Endothelial cell of umbilical vein (primary cell): ENCODE measurements at regions not wholly inside any gene's neighbourhood (a gene's known extent, or its start where the extent isn't known, plus 50 kb on each side); places are given as distances from the start of the nearest gene placed in this dataset.
"Not testable (repeated sequence)": the region's sequence is repeated elsewhere in the genome, so short reads cannot be mapped to it uniquely, and the experiment has no call there.

Experiments
- POLR2A ChIP-seq: IDR thresholded peaks from 2 replicates; pipeline ENCODE4 v1.6.1; 2012; ENCODE audit warnings: low read depth, mild to moderate bottlenecking, control low read depth, low read length
- POLR2AphosphoS5 ChIP-seq: IDR thresholded peaks from 2 replicates; pipeline ENCODE4 v1.6.1; 2012; ENCODE audit warnings: low read depth, mild to moderate bottlenecking, control low read depth, low read length, moderate library complexity; ENCODE audit not compliant: insufficient read depth
- TF ChIP-seq, protein P1 (sequence below), 2 donors: IDR thresholded peaks; 1 replicate in 1 of 2; 2 replicates in 1 of 2; pipeline ENCODE4 v1.5.1; 2011; ENCODE audit warnings: low read length in 2 of 2, mild to moderate bottlenecking in 2 of 2, moderate library complexity in 2 of 2, control low read depth in 1 of 2, inconsistent platforms in 1 of 2, low read depth in 1 of 2; ENCODE audit not compliant: insufficient read depth in 1 of 2; ENCODE audit errors: extremely low read depth in 1 of 2

DNA sequence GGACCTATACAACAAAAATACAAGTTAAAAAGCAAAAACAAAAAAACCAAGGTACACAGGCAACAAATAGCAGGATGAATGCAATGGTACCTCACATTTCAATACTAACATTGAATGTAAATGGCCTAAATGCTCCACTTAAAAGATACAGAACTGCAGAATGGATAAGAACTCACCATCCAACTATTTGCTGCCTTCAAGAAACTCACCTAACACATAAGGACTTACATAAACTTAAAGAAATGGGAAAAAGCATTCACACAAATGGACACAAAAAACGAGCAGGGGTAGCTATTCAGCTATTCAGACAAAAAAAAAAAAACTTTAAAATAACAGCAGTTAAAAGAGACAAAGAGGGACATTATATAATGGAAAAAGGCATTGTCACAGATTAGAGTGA is 158.7 kb downstream of the MMUT start:
- TF ChIP-seq, protein P1, sequence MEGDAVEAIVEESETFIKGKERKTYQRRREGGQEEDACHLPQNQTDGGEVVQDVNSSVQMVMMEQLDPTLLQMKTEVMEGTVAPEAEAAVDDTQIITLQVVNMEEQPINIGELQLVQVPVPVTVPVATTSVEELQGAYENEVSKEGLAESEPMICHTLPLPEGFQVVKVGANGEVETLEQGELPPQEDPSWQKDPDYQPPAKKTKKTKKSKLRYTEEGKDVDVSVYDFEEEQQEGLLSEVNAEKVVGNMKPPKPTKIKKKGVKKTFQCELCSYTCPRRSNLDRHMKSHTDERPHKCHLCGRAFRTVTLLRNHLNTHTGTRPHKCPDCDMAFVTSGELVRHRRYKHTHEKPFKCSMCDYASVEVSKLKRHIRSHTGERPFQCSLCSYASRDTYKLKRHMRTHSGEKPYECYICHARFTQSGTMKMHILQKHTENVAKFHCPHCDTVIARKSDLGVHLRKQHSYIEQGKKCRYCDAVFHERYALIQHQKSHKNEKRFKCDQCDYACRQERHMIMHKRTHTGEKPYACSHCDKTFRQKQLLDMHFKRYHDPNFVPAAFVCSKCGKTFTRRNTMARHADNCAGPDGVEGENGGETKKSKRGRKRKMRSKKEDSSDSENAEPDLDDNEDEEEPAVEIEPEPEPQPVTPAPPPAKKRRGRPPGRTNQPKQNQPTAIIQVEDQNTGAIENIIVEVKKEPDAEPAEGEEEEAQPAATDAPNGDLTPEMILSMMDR (IDR thresholded peaks at IDR 0.05; ENCODE audit: extremely low read depth in 1 of 2, insufficient read depth in 1 of 2, low read depth in 1 of 2, low read length in 2 of 2), result not testable (repeated sequence)
- not testable (repeated sequence) for TF ChIP-seq POLR2A, POLR2AphosphoS5
